Skeletal muscle tissue (tissue), 3 donors: ENCODE measurements at regions not wholly inside any gene's neighbourhood (a gene's known extent, or its start where the extent isn't known, plus 50 kb on each side); places are given as distances from the start of the nearest gene placed in this dataset.
A peak's percentile ranks its signal among the peaks of the same experiment; 100 is the strongest.

ENCODE experiments used
- H3K27ac ChIP-seq: one replicate; pipeline ENCODE4 v1.7.0; 2013; ENCODE audit warnings: mild to moderate bottlenecking, low read depth, low read length, inconsistent platforms
- H3K27me3 ChIP-seq, 3 donors: one replicate each; pipeline ENCODE4 v1.7.0; 2013; ENCODE audit warnings: low read length in 3 of 3; ENCODE audit not compliant: control insufficient read depth in 3 of 3, insufficient read depth in 3 of 3
- H3K36me3 ChIP-seq, 3 donors: one replicate each; pipeline ENCODE4 v1.7.0; 2013; ENCODE audit warnings: low read length in 3 of 3; ENCODE audit not compliant: control insufficient read depth in 3 of 3, insufficient read depth in 3 of 3
- H3K4me1 ChIP-seq, 3 donors: one replicate each; pipeline ENCODE4 v1.7.0; 2013; ENCODE audit warnings: low read length in 3 of 3, mild to moderate bottlenecking in 3 of 3; ENCODE audit not compliant: control insufficient read depth in 3 of 3, insufficient read depth in 3 of 3
- H3K4me3 ChIP-seq, 3 donors: one replicate each; pipeline ENCODE4 v1.7.0; 2013; ENCODE audit warnings: low read length in 3 of 3
- H3K9ac ChIP-seq, 3 donors: one replicate each; pipeline ENCODE4 v1.7.0; 2013; ENCODE audit warnings: low read length in 3 of 3, mild to moderate bottlenecking in 3 of 3, moderate library complexity in 2 of 3, low read depth in 1 of 3
- H3K9me3 ChIP-seq, 3 donors: one replicate each; pipeline ENCODE4 v1.7.0; 2013; ENCODE audit warnings: low read length in 3 of 3; ENCODE audit not compliant: control insufficient read depth in 3 of 3
- donor health status: Osteomylitis.

DNA sequence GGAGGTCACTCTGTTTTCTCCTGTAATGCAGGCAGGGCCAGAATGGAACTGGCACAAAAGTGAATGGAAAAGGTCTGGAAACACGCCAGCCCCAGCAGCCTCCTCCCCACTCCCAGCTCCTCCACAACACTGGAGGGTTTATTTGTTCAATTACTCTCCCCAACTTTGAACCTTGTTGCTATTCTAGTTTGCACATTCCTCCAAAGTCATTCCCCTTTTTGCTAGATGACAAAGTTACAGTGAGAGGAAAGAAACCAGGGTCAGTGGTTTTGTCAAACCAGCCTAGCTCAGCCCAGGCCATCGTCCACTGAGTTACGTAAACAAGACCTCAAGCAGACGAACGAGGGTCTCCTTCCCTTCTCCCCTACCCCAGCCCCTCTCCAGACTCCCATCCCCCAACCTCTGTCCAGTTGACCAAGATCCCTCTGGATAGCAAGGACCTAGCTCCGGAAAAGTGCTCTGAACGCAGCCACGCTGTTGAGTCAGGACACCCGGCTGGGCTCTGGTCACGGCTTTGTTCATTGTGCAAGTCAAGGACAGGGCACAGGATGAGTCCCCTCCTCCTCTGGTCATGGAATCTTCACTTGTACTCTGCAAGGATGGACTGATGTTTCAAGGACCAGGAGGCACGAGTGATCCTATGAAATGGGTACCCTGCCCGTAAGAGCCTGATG lies 180.0 kb downstream of the USP12 start:
- Histone ChIP-seq H3K4me3 (no peak overlapping the region), H3K4me1 (peaks cover 0 to 3% (median 2%) of the 10 kb centered on the region in 3 donors), H3K9me3 (no peaks in the 10 kb centered on the region), H3K36me3 (no peaks in the 10 kb centered on the region), H3K27ac (no peak overlapping the region), H3K9ac (peak overlapping the region in 1 of 3 donors; percentile 33), H3K27me3 (peaks cover 8 to 27% (median 13%) of the 10 kb centered on the region in 3 donors)

DNA sequence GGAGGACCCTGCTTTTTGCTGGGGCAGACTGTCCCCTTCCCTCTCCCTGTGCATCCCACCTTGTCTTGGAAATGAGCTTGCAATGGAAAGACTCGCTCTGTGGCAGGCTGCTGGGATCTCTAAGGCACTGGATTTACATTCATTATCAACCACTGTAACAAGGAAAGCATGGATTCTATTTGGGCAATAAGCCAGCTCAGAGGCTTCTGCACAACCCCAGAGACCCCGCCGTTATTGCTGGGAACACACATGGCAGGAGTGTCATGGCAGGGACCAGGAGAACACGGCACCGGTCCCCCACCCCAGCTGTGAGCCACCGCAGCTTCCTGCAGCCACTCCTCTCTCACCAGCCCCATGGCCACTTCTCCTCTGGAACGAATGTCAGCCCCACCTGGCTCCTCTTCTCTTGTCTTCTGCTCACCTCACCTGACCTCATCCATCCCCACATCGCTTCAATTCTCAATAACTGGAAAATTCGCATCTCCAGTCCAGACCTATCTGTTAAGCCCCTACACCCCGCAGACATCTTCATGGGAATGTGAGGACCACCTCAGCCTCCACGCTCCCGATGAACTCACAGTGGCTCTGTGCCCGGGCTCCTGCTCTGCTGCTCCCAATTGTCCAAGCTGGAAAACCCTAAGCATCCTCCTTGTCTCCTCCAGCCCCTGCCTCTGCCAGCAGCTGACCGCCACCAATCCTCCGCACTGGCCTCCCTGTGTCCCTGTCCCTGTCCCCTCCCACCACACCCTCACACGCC lies 181.5 kb downstream of the USP12 start:
- H3K36me3 ChIP-seq: no peaks in the 10 kb centered on the region
- peaks cover 0 to 4% (median 3%) of the 10 kb centered on the region in 3 donors for H3K4me1 ChIP-seq
- H3K27ac ChIP-seq: no peak overlapping the region
- no peaks in the 10 kb centered on the region for H3K9me3 ChIP-seq
- no peak overlapping the region for H3K9ac ChIP-seq
- H3K4me3 ChIP-seq: no peak overlapping the region
- peaks cover 12 to 27% (median 13%) of the 10 kb centered on the region in 3 donors for H3K27me3 ChIP-seq

GRCh38 chr13:26989261-26989956 lies 182.2 kb downstream of the USP12 start:
- peaks cover 0 to 4% (median 3%) of the 10 kb centered on the region in 3 donors for H3K4me1 ChIP-seq
- no peaks in the 10 kb centered on the region for H3K36me3 ChIP-seq
- H3K4me3 ChIP-seq: no peak overlapping the region
- no peak overlapping the region for H3K27ac ChIP-seq
- no peak overlapping the region for H3K9ac ChIP-seq
- H3K27me3 ChIP-seq: peaks cover 12 to 27% (median 13%) of the 10 kb centered on the region in 3 donors
- no peaks in the 10 kb centered on the region for H3K9me3 ChIP-seq

DNA sequence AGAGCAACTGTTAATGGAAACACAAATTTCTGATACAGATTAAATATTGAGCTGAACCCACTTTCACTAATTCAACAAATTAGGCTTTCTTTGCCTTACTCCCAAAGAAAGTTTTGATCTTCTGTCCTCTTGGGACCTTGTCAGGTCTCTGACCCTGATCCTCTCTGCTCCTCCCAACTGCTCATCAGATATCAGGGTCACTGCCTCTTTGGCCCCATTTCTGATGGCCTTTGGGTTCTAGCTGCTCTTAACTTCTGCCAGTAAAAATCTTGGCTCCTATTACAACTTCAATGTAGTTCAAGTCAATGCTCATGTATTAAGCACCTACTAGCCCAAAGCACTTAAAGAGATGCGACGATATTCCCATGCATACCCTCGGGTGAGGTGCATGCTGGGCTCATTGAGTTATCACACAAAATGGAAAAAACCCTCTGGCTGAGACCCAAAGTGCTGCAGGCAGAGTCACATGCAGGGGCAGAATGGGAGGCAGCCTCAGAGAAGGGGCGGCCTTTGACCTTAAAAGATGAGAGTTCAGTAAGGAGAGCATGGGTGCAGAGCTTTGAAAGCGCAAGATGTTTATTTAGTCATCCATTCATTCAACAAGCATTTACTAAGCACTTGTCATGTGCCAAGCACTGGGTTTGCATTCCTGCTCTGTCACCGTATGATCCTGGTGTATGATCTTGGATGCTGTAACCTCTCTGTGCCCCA lies 183.4 kb downstream of the USP12 start:
- Histone ChIP-seq H3K4me3 (no peak overlapping the region), H3K9ac (no peak overlapping the region), H3K27me3 (peaks cover 12 to 27% (median 13%) of the 10 kb centered on the region in 3 donors), H3K27ac (no peak overlapping the region), H3K36me3 (no peaks in the 10 kb centered on the region), H3K9me3 (no peaks in the 10 kb centered on the region), H3K4me1 (peaks cover 0 to 4% (median 0%) of the 10 kb centered on the region in 3 donors)

GRCh38 chr13:26987486-26988013 lies 184.1 kb downstream of the USP12 start:
- Histone ChIP-seq H3K27ac (no peak overlapping the region), H3K36me3 (no peaks in the 10 kb centered on the region), H3K4me3 (no peak overlapping the region), H3K27me3 (peaks cover 12 to 27% (median 13%) of the 10 kb centered on the region in 3 donors), H3K4me1 (peaks cover 0 to 5% (median 2%) of the 10 kb centered on the region in 3 donors), H3K9me3 (no peaks in the 10 kb centered on the region), H3K9ac (no peak overlapping the region)

GRCh38 chr13:26985285-26985878 lies 186.2 kb downstream of the USP12 start:
- no peaks in the 10 kb centered on the region for H3K9me3 ChIP-seq
- H3K4me1 ChIP-seq: peaks cover 0 to 5% (median 2%) of the 10 kb centered on the region in 3 donors
- no peak overlapping the region for H3K4me3 ChIP-seq
- no peak overlapping the region for H3K9ac ChIP-seq
- H3K27ac ChIP-seq: no peak overlapping the region
- H3K27me3 ChIP-seq: peaks cover 6 to 22% (median 8%) of the 10 kb centered on the region in 3 donors
- H3K36me3 ChIP-seq: no peaks in the 10 kb centered on the region

- Histone ChIP-seq H3K9ac (no peak overlapping the region), H3K27ac (no peak overlapping the region), H3K4me3 (no peak overlapping the region), H3K4me1 (peaks cover 0 to 5% (median 2%) of the 10 kb centered on the region in 3 donors), H3K36me3 (no peaks in the 10 kb centered on the region), H3K9me3 (no peaks in the 10 kb centered on the region), H3K27me3 (peaks cover 8 to 17% (median 9%) of the 10 kb centered on the region in 3 donors)
Measured at GRCh38 chr13:26984337-26984736, 187.3 kb downstream of the USP12 start.

GRCh38 chr13:26983543-26984320 lies 187.9 kb downstream of the USP12 start:
- H3K9ac ChIP-seq: no peak overlapping the region
- H3K4me1 ChIP-seq: peaks cover 0 to 5% (median 2%) of the 10 kb centered on the region in 3 donors
- no peak overlapping the region for H3K27ac ChIP-seq
- H3K4me3 ChIP-seq: no peak overlapping the region
- no peaks in the 10 kb centered on the region for H3K36me3 ChIP-seq
- no peaks in the 10 kb centered on the region for H3K9me3 ChIP-seq
- peaks cover 8 to 15% (median 9%) of the 10 kb centered on the region in 3 donors for H3K27me3 ChIP-seq
